Left ventricle myocardium inferior (tissue), 1 donor: ENCODE measurements at regions not wholly inside any gene's neighbourhood (a gene's known extent, or its start where the extent isn't known, plus 50 kb on each side); places are given as distances from the start of the nearest gene placed in this dataset.

Source experiments
- DNase-seq: peaks from one replicate; pipeline ENCODE4 v3.0.0-alpha.2; 2020
- H3K27ac ChIP-seq: fragments of 200-600 bp; replicated peaks from 2 replicates; pipeline ENCODE4 v1.8.0; 2021
- H3K27me3 ChIP-seq: fragments of 200-600 bp; 2 replicates; pipeline ENCODE4 v1.8.0; 2021; ENCODE audit warnings: low read depth
- H3K36me3 ChIP-seq: fragments of 200-600 bp; 2 replicates; pipeline ENCODE4 v1.8.0; 2021
- H3K4me1 ChIP-seq: fragments of 200-600 bp; 2 replicates; pipeline ENCODE4 v1.8.0; 2021
- H3K4me3 ChIP-seq: fragments of 200-600 bp; 2 replicates; pipeline ENCODE4 v1.8.0; 2021; ENCODE audit warnings: mild to moderate bottlenecking, moderate library complexity
- H3K9me3 ChIP-seq: fragments of 200-600 bp; replicated peaks from 2 replicates; pipeline ENCODE4 v1.8.0; 2021
- CTCF ChIP-seq: fragments of 200-600 bp; IDR thresholded peaks from 2 replicates; pipeline ENCODE4 v1.8.0; 2021; ENCODE audit warnings: antibody characterized with exemption, mild to moderate bottlenecking, borderline replicate concordance
- intact Hi-C: fragments of 100-400 bp; cut with micrococcal nuclease; formaldehyde crosslinking; loops from one replicate; pipeline ENCODE4 v1.11.0; 2022
- donor health status: DM: no; HTN: yes; CAD: no; lungs with severe emphysema.

GRCh38 chr20:40072907-40073306 is 616.1 kb downstream of the MAFB start:
- DNase-seq = no peak
- Histone ChIP-seq H3K9me3 (peaks cover 28% of the 10 kb centered on the region), H3K27ac (no peak overlapping the region), H3K36me3 (no peaks in the 10 kb centered on the region), H3K4me3 (no peak overlapping the region), H3K27me3 (no peaks in the 10 kb centered on the region), H3K4me1 (peaks cover 9% of the 10 kb centered on the region)
- no peak for TF ChIP-seq CTCF
- intact Hi-C loops = no loop called here

DNA sequence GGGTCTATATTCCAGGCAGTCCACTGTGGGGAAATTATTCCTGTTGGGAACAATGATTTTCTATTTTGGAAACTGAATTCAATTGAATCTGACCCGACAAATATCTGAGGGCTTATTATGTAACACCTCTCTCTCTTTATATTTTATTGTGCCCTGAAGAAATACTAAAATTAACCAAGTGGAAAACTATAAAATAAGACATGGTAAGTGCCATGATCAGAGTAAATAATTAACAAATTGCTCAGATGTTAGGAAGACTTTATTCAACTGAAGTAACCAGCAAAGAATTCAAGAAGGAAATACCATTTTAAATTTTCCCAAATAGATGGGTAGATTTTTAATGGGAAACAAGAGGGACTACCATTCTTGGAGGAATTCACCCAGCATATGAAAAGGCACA is 632.9 kb downstream of the MAFB start:
- no peak for TF ChIP-seq CTCF
- Histone ChIP-seq H3K27ac (no peak overlapping the region), H3K36me3 (no peaks in the 10 kb centered on the region), H3K4me1 (no peaks in the 10 kb centered on the region), H3K4me3 (no peak overlapping the region), H3K27me3 (no peaks in the 10 kb centered on the region), H3K9me3 (peaks cover 7% of the 10 kb centered on the region)
- no peak for DNase-seq
- intact Hi-C loops = no loop called here

DNA sequence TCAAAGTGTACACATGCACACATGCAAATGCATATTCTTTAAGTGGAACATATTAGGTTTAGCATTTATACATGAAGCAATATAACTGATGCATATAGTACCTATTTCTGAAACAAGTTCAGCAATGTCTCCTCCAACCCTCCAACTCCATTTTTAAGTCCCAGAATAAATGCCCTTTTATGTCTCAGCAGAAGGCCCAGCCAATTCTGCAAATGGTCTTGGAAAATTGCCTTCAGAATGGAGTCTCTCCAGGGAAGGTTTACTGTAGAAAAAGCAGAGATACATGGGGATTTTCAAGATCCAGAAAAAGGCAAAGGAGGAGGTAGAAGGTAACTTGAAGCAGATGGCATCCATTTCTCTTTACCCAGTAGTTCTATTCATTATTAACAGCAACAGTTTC is 633.3 kb downstream of the MAFB start:
- Histone ChIP-seq H3K27me3 (no peaks in the 10 kb centered on the region), H3K27ac (no peak overlapping the region), H3K4me3 (no peak overlapping the region), H3K36me3 (no peaks in the 10 kb centered on the region), H3K9me3 (peaks cover 2% of the 10 kb centered on the region), H3K4me1 (no peaks in the 10 kb centered on the region)
- intact Hi-C loops = no loop called here
- no peak for TF ChIP-seq CTCF
- DNase-seq = no peak

GRCh38 chr20:40054311-40054710 is 634.7 kb downstream of the MAFB start:
- Histone ChIP-seq H3K4me3 (no peak overlapping the region), H3K27me3 (no peaks in the 10 kb centered on the region), H3K4me1 (no peaks in the 10 kb centered on the region), H3K27ac (no peak overlapping the region), H3K36me3 (no peaks in the 10 kb centered on the region), H3K9me3 (no peaks in the 10 kb centered on the region)
- no peak for TF ChIP-seq CTCF
- intact Hi-C loops = no loop called here
- DNase-seq = no peak

DNA sequence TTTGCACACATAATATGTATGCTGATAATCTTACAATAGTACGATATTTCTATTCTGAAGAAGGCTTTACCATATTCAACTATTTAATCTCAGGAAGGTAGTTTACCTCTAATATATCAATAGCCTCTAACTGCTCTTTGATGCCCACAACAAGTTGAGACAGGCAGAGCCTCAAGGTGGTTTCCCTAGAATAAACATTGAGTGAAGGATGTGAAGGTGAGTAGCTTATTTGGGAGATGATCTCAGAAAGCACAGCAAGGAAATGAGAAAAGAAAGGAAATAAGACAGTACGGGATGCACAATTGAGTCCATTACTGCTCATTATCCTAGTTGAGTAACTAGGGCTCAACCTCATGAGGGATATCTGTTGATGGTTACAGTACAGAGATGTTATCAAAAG is 638.4 kb downstream of the MAFB start:
- Histone ChIP-seq H3K27me3 (no peaks in the 10 kb centered on the region), H3K4me3 (no peak overlapping the region), H3K4me1 (no peaks in the 10 kb centered on the region), H3K36me3 (no peaks in the 10 kb centered on the region), H3K27ac (no peak overlapping the region), H3K9me3 (no peaks in the 10 kb centered on the region)
- intact Hi-C loops = no loop called here
- TF ChIP-seq CTCF = no peak
- DNase-seq = no peak

DNA sequence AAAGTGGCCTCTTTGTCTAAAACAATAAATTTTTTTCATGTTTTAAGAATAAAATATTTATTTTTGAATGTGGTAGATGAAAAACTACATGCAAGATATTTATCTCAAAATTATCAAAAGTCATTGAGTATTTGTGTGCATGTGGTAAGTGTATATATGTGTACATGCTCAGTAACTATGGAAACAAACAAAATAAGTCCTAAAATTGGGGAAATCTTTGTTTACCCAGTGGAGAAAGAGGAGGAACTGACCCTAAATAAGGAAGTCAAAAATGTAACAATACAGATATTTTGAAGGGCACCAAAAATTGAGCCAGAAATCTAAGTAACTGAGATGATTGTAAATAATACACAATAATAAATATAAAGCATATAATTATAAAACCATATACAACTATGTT is 639.2 kb downstream of the MAFB start:
- Histone ChIP-seq H3K4me1 (no peaks in the 10 kb centered on the region), H3K27me3 (no peaks in the 10 kb centered on the region), H3K36me3 (no peaks in the 10 kb centered on the region), H3K4me3 (no peak overlapping the region), H3K27ac (no peak overlapping the region), H3K9me3 (no peaks in the 10 kb centered on the region)
- TF ChIP-seq CTCF = no peak
- DNase-seq = no peak
- intact Hi-C loops = no loop called here
